ENCODE measurements at regions not wholly inside any gene's neighbourhood (a gene's known extent, or its start where the extent isn't known, plus 50 kb on each side); places are given as distances from the start of the nearest gene placed in this dataset.

DNA sequence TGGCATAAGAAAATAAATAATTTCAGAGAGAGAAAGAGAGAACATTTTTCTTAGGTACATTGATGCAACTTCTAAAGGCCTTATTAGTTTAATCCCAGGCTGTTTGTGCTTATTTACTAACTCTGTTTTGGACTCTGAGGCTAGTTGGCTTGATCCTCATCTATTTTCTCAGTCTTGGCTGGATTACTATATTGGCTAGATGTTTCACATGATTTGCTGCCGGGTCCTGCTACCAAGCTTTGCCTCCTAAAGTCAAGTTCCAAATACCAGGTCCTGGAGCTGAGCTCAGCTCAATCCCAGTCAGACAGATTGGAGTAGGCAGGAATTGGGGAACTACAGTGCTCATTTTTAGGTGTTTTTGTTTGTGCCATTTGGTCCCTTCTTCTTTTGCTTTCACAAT, 340.8 kb downstream of the BCAT1 start:
- no peak for DNase-seq (ENCODE audit: low spot score)
- no peak overlapping the region for H3K4me3 Mint-ChIP-seq (ENCODE audit: low read depth)
- H3K27me3 Mint-ChIP-seq (ENCODE audit: low read depth), result no peaks in the 10 kb centered on the region
- no peak overlapping the region for H3K27ac Mint-ChIP-seq
- intact Hi-C loops (cut with micrococcal nuclease), result loop anchor here (10.0 kb wide), 1 partner anchor 117 kb away; no protein-coding TSS in a partner anchor
- no peaks in the 10 kb centered on the region for H3K4me1 Mint-ChIP-seq (ENCODE audit: low read depth)
- no peaks in the 10 kb centered on the region for H3K36me3 Mint-ChIP-seq (ENCODE audit: low read depth)
- peaks cover 4% of the 10 kb centered on the region for H3K9me3 Mint-ChIP-seq

DNA sequence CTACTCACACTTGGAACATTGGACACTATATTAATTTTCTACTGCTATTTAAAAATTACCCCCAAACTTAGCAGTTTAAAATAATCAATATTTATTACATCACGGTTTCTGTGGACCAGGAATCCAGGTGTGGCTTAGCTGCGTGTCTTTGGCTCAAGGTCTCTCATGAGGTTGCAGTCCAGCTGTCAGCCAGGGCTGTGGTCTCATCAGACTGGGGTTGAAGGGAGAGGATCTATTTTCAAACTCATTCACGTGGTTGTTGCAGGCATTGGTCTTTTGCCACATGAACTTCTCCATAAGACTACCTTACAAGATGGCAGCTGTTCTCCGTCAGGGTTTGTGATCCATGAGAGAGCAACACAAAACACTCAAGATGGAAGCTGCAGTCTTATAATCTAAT, 343.0 kb downstream of the BCAT1 start:
- no peaks in the 10 kb centered on the region for H3K36me3 Mint-ChIP-seq (ENCODE audit: low read depth)
- peaks cover under 1% of the 10 kb centered on the region for H3K4me1 Mint-ChIP-seq (ENCODE audit: low read depth)
- H3K27ac Mint-ChIP-seq, result no peak overlapping the region
- intact Hi-C loops (cut with micrococcal nuclease), result loop anchor here (10.0 kb wide), 1 partner anchor 119 kb away; no protein-coding TSS in a partner anchor
- H3K9me3 Mint-ChIP-seq, result peaks cover 4% of the 10 kb centered on the region
- no peak overlapping the region for H3K4me3 Mint-ChIP-seq (ENCODE audit: low read depth)
- no peaks in the 10 kb centered on the region for H3K27me3 Mint-ChIP-seq (ENCODE audit: low read depth)
- no peak for DNase-seq (ENCODE audit: low spot score)

DNA sequence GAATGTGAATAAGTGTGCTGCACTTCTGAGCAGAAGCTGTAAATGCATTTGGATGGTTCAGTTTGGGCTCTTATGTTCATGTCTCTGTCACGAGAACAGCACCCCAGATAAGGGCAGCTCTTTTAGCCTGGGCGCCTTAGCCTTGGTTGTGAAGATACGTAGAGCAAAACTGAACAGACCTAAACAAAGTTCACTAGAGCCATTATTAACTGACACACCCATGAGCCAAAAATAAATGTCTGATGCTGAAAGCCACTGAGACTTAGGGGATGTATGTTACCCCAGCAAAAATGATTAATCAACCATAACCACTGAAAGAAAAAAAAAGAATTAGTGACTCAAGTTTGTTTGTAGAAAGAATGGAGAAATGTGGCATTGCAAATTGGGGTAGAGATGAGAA, 343.4 kb downstream of the BCAT1 start:
- Mint-ChIP-seq H3K4me3 (ENCODE audit: low read depth) (no peak overlapping the region), H3K36me3 (ENCODE audit: low read depth) (no peaks in the 10 kb centered on the region), H3K9me3 (peaks cover 2% of the 10 kb centered on the region), H3K27me3 (ENCODE audit: low read depth) (no peaks in the 10 kb centered on the region), H3K4me1 (ENCODE audit: low read depth) (peaks cover 3% of the 10 kb centered on the region), H3K27ac (no peak overlapping the region)
- DNase-seq (ENCODE audit: low spot score), result no peak
- intact Hi-C loops (cut with micrococcal nuclease), result loop anchor here (10.0 kb wide), 1 partner anchor 119 kb away; no protein-coding TSS in a partner anchor

DNA sequence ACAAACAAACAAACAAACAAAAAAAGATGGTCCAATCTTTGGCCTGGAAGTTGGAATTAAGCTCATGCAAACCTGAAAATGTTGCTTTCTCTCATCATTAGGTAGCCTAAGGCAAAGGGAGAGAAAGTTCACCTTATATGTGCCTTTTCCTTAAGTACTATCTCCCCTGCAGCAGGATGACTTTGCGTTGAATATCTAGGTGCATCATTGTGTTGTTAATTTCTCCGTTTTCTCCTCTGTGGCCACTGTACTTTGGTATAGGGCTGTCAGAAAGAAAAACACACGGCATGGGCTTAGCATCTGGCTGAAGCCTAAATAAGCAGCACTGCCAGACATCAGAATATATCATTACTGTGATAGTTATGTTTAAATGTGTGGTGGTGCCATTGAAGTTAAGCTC, 345.5 kb downstream of the BCAT1 start:
- intact Hi-C loops (cut with micrococcal nuclease), result loop anchor here (10.0 kb wide), 1 partner anchor 121 kb away; no protein-coding TSS in a partner anchor
- no peak overlapping the region for H3K4me3 Mint-ChIP-seq (ENCODE audit: low read depth)
- DNase-seq (ENCODE audit: low spot score), result no peak
- H3K27ac Mint-ChIP-seq, result no peak overlapping the region
- H3K27me3 Mint-ChIP-seq (ENCODE audit: low read depth), result no peaks in the 10 kb centered on the region
- H3K4me1 Mint-ChIP-seq (ENCODE audit: low read depth), result peaks cover 3% of the 10 kb centered on the region
- no peaks in the 10 kb centered on the region for H3K9me3 Mint-ChIP-seq
- H3K36me3 Mint-ChIP-seq (ENCODE audit: low read depth), result no peaks in the 10 kb centered on the region

DNA sequence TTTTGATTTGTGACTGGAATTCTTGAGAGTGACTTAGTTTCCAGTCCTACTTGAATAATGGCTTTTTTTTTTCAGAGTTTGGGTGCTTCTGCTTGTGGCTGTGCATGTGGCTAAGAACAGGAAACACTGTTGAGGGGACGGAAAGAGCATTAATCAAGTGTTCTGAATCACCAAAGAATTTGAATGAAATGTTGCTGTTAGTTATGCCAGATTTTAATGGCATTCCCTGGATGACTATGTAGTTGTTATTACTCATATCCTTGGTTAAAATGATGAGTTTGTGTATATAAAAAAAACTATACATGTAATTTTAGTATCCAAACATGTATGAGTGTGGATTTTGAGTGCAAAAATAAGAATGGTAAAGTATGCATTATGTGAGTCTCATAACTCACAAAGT, 347.9 kb downstream of the BCAT1 start:
- Mint-ChIP-seq H3K36me3 (ENCODE audit: low read depth) (no peaks in the 10 kb centered on the region), H3K4me1 (ENCODE audit: low read depth) (peaks cover 3% of the 10 kb centered on the region), H3K27me3 (ENCODE audit: low read depth) (no peaks in the 10 kb centered on the region), H3K9me3 (no peaks in the 10 kb centered on the region), H3K4me3 (ENCODE audit: low read depth) (no peak overlapping the region), H3K27ac (no peak overlapping the region)
- no peak for DNase-seq (ENCODE audit: low spot score)
- intact Hi-C loops (cut with micrococcal nuclease), result loop anchor here (10.0 kb wide), 1 partner anchor 124 kb away; no protein-coding TSS in a partner anchor

DNA sequence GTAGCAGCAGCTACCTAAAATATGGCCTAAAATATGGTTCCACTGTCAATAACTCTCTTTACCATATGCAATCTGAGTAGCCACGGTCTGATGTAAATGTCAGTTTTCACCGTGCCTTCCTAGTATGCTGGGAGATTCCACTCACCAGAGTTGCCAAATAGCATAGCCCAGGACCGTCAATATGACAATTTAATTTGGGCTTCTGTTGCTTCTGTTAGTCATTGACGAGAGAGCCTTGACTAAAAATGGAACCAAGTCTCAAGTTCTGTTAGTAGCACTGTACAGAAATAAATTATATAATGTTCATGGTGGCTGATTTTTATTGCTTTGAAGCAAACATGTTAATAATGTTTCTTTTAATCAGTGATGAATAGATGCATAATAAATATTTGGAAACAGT, 348.4 kb downstream of the BCAT1 start:
- Mint-ChIP-seq H3K4me1 (ENCODE audit: low read depth) (peaks cover 3% of the 10 kb centered on the region), H3K27ac (no peak overlapping the region), H3K27me3 (ENCODE audit: low read depth) (no peaks in the 10 kb centered on the region), H3K36me3 (ENCODE audit: low read depth) (no peaks in the 10 kb centered on the region), H3K4me3 (ENCODE audit: low read depth) (no peak overlapping the region), H3K9me3 (no peaks in the 10 kb centered on the region)
- DNase-seq (ENCODE audit: low spot score), result no peak
- intact Hi-C loops (cut with micrococcal nuclease), result loop anchor here (10.0 kb wide), 1 partner anchor 124 kb away; no protein-coding TSS in a partner anchor

DNA sequence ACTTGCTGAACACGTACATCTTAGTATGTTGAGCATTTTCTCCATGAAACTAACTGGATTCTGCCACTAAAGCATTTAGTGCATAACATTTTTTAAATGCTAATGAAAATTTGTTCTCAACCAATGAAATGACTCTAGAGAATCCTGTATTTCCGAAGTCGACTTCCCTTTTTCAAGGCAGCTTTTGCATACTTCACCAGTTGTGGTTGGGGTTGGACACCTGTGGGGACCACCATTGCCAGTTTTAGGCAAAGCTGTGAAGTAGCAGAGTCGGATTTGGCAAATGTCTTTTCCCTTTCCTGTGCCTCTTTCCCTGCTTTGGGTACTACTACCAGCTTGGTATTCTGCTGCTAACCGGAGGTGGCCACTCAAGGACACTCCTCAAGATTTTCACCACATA, 349.2 kb downstream of the BCAT1 start:
- Mint-ChIP-seq H3K4me1 (ENCODE audit: low read depth) (peaks cover 3% of the 10 kb centered on the region), H3K9me3 (no peaks in the 10 kb centered on the region), H3K4me3 (ENCODE audit: low read depth) (no peak overlapping the region), H3K27ac (no peak overlapping the region), H3K36me3 (ENCODE audit: low read depth) (no peaks in the 10 kb centered on the region), H3K27me3 (ENCODE audit: low read depth) (no peaks in the 10 kb centered on the region)
- DNase-seq (ENCODE audit: low spot score), result no peak
- intact Hi-C loops (cut with micrococcal nuclease), result loop anchor here (5.0 to 10.0 kb wide), 2 partner anchors 125 to 238 kb away; no protein-coding TSS in a partner anchor

DNA sequence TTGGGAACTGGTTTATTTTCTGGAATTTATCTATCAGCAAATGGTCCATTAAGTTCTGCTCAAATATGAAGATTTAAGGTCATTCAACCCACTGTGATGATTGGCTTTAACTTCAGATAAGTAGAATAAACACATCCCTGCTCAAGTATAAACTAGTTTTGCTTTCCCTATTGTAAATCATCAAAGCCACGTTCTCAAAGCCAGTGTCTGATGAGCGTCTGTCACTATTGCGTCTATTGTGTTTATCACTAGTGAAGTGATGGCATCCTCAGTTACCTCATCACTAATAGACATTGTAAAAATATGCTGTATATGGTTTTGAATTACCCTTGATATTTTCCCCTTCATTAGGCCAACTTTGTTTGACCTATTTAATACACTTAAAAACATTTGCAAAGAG, 351.3 kb downstream of the BCAT1 start:
- Mint-ChIP-seq H3K4me1 (ENCODE audit: low read depth) (peaks cover 3% of the 10 kb centered on the region), H3K36me3 (ENCODE audit: low read depth) (no peaks in the 10 kb centered on the region), H3K4me3 (ENCODE audit: low read depth) (no peak overlapping the region), H3K9me3 (no peaks in the 10 kb centered on the region), H3K27ac (no peak overlapping the region), H3K27me3 (ENCODE audit: low read depth) (no peaks in the 10 kb centered on the region)
- no peak for DNase-seq (ENCODE audit: low spot score)
- intact Hi-C loops (cut with micrococcal nuclease), result loop anchor here (5.0 kb wide), 1 partner anchor 240 kb away; no protein-coding TSS in a partner anchor

DNA sequence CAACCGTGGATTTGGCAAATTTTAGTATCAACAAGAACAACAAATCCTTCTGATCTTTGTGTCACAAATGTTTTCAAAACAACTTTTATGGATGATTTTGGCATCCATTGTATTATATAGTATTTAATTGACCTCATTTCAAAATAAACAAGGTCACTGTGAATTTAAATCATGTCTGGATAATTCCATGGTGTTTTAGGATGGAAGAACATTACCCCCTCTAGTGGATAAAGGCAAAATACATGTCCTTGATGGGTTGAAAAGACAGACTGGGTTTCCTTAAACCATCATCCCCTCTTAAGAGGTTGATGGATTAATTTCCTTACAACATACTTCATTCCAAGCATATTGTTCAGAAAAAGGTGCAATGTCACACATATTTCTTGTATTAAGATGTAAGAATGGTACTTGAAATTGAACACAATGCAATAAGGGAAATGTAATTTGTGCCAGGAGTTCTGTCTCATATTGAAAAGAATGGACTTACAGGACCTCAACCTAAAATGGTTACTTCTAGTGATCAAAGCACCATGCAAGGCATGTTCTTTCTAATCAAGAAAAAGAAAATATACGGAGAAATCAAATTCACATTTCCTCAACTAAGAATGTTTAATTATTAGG, 352.0 kb downstream of the BCAT1 start:
- intact Hi-C loops (cut with micrococcal nuclease), result loop anchor here (5.0 kb wide), 1 partner anchor 240 kb away; no protein-coding TSS in a partner anchor
- DNase-seq (ENCODE audit: low spot score), result no peak
- no peaks in the 10 kb centered on the region for H3K9me3 Mint-ChIP-seq
- no peak overlapping the region for H3K27ac Mint-ChIP-seq
- no peaks in the 10 kb centered on the region for H3K36me3 Mint-ChIP-seq (ENCODE audit: low read depth)
- H3K4me1 Mint-ChIP-seq (ENCODE audit: low read depth), result peaks cover 3% of the 10 kb centered on the region
- H3K4me3 Mint-ChIP-seq (ENCODE audit: low read depth), result no peak overlapping the region
- no peaks in the 10 kb centered on the region for H3K27me3 Mint-ChIP-seq (ENCODE audit: low read depth)

DNA sequence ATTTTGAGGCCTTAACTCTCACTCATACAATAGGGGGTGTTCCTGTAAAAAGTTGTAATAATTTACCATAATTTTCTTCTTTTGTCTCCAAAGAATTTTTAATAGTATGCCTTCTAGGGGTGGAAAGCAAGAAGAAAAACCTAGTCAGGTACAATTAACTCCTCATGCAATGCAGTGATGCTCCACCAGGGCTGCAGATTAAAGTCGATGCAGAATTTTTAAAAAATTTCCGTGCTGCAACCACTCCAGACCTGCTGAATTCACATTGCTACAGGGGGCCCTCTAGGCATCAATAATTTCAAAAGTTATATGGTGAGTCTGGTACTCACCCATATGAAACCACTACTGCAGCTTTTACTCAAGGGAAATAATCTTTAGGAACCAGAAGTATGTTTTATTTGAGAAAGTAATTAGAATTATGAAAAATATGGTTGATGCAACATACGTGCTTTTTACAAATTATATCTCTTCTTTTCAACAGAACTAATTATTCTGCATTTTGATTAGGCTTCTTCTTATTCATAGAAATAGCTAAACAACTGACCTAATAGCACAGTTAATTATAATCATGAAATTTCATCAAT, 353.2 kb downstream of the BCAT1 start:
- H3K4me1 Mint-ChIP-seq (ENCODE audit: low read depth), result peaks cover under 1% of the 10 kb centered on the region
- H3K27me3 Mint-ChIP-seq (ENCODE audit: low read depth), result no peaks in the 10 kb centered on the region
- no peaks in the 10 kb centered on the region for H3K9me3 Mint-ChIP-seq
- H3K36me3 Mint-ChIP-seq (ENCODE audit: low read depth), result no peaks in the 10 kb centered on the region
- H3K4me3 Mint-ChIP-seq (ENCODE audit: low read depth), result no peak overlapping the region
- no peak overlapping the region for H3K27ac Mint-ChIP-seq
- intact Hi-C loops (cut with micrococcal nuclease), result loop anchor here (5.0 kb wide), 1 partner anchor 242 kb away; no protein-coding TSS in a partner anchor
- DNase-seq (ENCODE audit: low spot score), result no peak

DNA sequence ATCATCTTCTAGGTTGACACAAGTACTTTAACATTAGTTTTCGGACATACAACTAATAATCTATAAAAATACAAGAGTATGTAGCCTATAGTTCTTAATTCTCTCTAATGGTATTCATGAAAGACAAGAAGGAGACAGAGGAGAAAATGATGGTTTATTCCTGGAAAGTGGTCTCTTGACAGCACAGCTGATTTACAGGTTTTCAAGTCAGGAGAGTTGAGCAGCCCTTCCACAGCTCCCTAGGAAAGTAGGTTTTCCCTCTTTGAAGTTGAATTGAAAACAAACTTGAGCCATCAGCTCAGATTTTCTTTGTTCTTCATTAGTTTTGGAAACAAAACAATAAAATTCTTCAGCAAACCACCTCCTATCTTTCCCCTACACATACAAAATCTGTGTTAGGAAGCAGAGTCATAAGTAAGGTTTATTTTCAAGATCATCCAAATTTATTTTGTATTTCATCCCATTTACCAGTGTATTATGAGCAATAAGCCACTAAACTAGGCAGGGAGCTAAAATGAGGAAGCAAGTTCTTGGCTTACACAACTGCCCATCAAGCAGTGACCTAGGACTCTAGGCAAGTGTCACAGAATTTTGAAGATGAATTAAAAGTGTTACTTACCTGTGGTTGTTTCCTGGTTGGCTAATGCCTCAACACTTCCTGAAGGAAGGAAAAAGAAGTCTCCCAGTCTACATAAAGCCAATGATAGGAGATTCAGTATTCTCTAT, 357.0 kb downstream of the BCAT1 start:
- H3K9me3 Mint-ChIP-seq, result no peaks in the 10 kb centered on the region
- intact Hi-C loops (cut with micrococcal nuclease), result no loop called here

DNA sequence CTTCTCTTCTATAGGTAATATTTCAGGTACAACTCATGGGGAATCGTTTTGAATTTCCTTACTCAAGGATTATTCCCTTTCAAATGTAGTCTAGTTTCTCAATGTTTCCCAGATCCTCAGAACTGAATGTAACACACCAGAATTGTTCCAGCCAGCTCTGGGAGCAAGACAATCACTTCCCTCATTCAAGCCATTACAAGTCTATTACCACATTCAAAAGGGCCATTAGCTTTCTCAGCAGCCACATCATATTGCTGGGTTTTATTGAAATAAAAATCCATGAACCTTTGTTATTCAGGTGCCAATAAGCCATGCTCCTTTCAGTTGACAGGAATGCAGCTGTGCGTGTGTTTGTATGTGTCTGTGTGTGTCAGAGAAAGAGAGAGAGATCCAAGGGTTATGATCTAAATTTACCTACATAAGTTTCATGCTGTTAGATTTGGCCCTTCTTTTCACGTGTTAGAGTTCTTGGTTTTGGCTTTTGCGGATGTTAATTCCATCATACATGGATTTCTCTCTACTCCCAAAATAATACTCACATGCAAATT, 357.7 kb downstream of the BCAT1 start:
- Mint-ChIP-seq H3K36me3 (ENCODE audit: low read depth) (no peaks in the 10 kb centered on the region), H3K4me3 (ENCODE audit: low read depth) (no peak overlapping the region), H3K9me3 (no peaks in the 10 kb centered on the region), H3K27ac (no peak overlapping the region), H3K4me1 (ENCODE audit: low read depth) (no peaks in the 10 kb centered on the region), H3K27me3 (ENCODE audit: low read depth) (no peaks in the 10 kb centered on the region)
- intact Hi-C loops (cut with micrococcal nuclease), result no loop called here
- DNase-seq (ENCODE audit: low spot score), result no peak

More for the DNA sequence above, 357.0 kb downstream of the BCAT1 start:
- Mint-ChIP-seq H3K27ac (no peak overlapping the region), H3K4me1 (ENCODE audit: low read depth) (no peaks in the 10 kb centered on the region), H3K36me3 (ENCODE audit: low read depth) (no peaks in the 10 kb centered on the region), H3K27me3 (ENCODE audit: low read depth) (no peaks in the 10 kb centered on the region), H3K4me3 (ENCODE audit: low read depth) (no peak overlapping the region)
- no peak for DNase-seq (ENCODE audit: low spot score)

All from activated T-helper 2 cell treated with anti-CD3 and anti-CD28 coated beads, Interferon-gamma antibody, Interleukin-2, Interleukin-4, amounts not matched to agents 10 μg/mL and 5 μg/mL and 100 μg/mL, durations not matched to agents 14 hours and 24 hours and 36 hours (primary cell).